WI38 (cell line): ENCODE measurements at regions not wholly inside any gene's neighbourhood (a gene's known extent, or its start where the extent isn't known, plus 50 kb on each side); places are given as distances from the start of the nearest gene placed in this dataset.

Source experiments
- H3K4me3 ChIP-seq: 2 replicates; pipeline ENCODE4 v1.5.1; 2011; ENCODE audit warnings: low read depth, mild to moderate bottlenecking, control low read depth, low read length
- CTCF ChIP-seq: IDR thresholded peaks from 2 replicates; pipeline ENCODE4 v1.5.1; 2012; ENCODE audit warnings: low read depth, mild to moderate bottlenecking, control low read depth, low read length

- no peak for TF ChIP-seq CTCF
- H3K4me3 ChIP-seq: no peak overlapping the region
Observed at GRCh38 chr1:217953330-217953729, 322.2 kb downstream of the SPATA17 start.

GRCh38 chr1:217953922-217954321, 322.8 kb downstream of the SPATA17 start:
- no peak overlapping the region for H3K4me3 ChIP-seq
- no peak for TF ChIP-seq CTCF

GRCh38 chr1:217955723-217956122, 324.6 kb downstream of the SPATA17 start:
- H3K4me3 ChIP-seq: no peak overlapping the region
- TF ChIP-seq CTCF: no peak

- H3K4me3 ChIP-seq: no peak overlapping the region
- no peak for TF ChIP-seq CTCF
Observed at GRCh38 chr1:217965156-217965786, 319.8 kb upstream of the RRP15 start.

GRCh38 chr1:217968085-217968484, 317.0 kb upstream of the RRP15 start:
- H3K4me3 ChIP-seq: no peak overlapping the region
- TF ChIP-seq CTCF: no peak

- H3K4me3 ChIP-seq: no peak overlapping the region
- TF ChIP-seq CTCF: no peak
Observed at GRCh38 chr1:217969428-217969827, 315.7 kb upstream of the RRP15 start.

- no peak for TF ChIP-seq CTCF
- H3K4me3 ChIP-seq: no peak overlapping the region
Observed at GRCh38 chr1:217977943-217978342, 307.1 kb upstream of the RRP15 start.
